CD14-positive monocyte (primary cell): ENCODE measurements at regions not wholly inside any gene's neighbourhood (a gene's known extent, or its start where the extent isn't known, plus 50 kb on each side); places are given as distances from the start of the nearest gene placed in this dataset.

Experiments used
- DNase-seq, 3 donors: peaks; one replicate each; pipeline ENCODE4 v3.0.0-alpha.2; 2011 to 2022
- H2AFZ ChIP-seq: 2 replicates; pipeline ENCODE4 v1.6.0; 2012; ENCODE audit warnings: mild to moderate bottlenecking, low read depth, low read length, inconsistent platforms; ENCODE audit not compliant: insufficient read depth, poor library complexity, severe bottlenecking
- H3K27ac ChIP-seq, 2 donors: 1 replicate in 1 of 2; 2 replicates in 1 of 2; pipeline ENCODE4 v1.5.1; 2012 to 2013; ENCODE audit warnings: low read length in 2 of 2, control low read depth in 1 of 2, inconsistent platforms in 1 of 2, low read depth in 1 of 2, mild to moderate bottlenecking in 1 of 2
- H3K27me3 ChIP-seq, 2 donors: one replicate each; pipeline versions ENCODE4 v1.6.0 to v1.6.1; 2011 to 2013; ENCODE audit warnings: low read length in 2 of 2; ENCODE audit not compliant: control insufficient read depth in 2 of 2, insufficient read depth in 2 of 2
- H3K36me3 ChIP-seq, 2 donors: replicated peaks in 1 of 2; 1 replicate in 1 of 2; 2 replicates in 1 of 2; pipeline versions ENCODE4 v1.5.1 to v1.6.1; 2012 to 2013; ENCODE audit warnings: low read length in 2 of 2, control low read depth in 1 of 2, inconsistent platforms in 1 of 2, mild to moderate bottlenecking in 1 of 2; ENCODE audit not compliant: insufficient read depth in 2 of 2, control insufficient read depth in 1 of 2
- H3K4me1 ChIP-seq, 2 donors: 1 replicate in 1 of 2; 2 replicates in 1 of 2; pipeline versions ENCODE4 v1.5.1 to v1.6.1; 2012 to 2013; ENCODE audit warnings: low read length in 2 of 2, control low read depth in 1 of 2, inconsistent platforms in 1 of 2, mild to moderate bottlenecking in 1 of 2, moderate library complexity in 1 of 2; ENCODE audit not compliant: insufficient read depth in 2 of 2, control insufficient read depth in 1 of 2
- H3K4me2 ChIP-seq: replicated peaks from 2 replicates; pipeline ENCODE3; 2012; ENCODE audit warnings: low read length, moderate library complexity, mild to moderate bottlenecking; ENCODE audit not compliant: poor library complexity, severe bottlenecking; ENCODE audit errors: extremely low read depth
- H3K4me3 ChIP-seq, 3 experiments: fragments of 200-600 bp in 1 of 3; sonication (generic) in 1 of 3; replicated peaks in 1 of 3; 1 replicate in 2 of 3; 2 replicates in 1 of 3; pipeline ENCODE4 v1.5.1; 2011 to 2013; ENCODE audit warnings: low read length in 3 of 3, mild to moderate bottlenecking in 3 of 3, control low read depth in 2 of 3, low read depth in 2 of 3, inconsistent platforms in 1 of 3, moderate library complexity in 1 of 3
- H3K79me2 ChIP-seq: 2 replicates; pipeline ENCODE4 v1.6.0; 2012; ENCODE audit warnings: mild to moderate bottlenecking, control low read depth, inconsistent platforms, low read length, moderate library complexity; ENCODE audit not compliant: insufficient read depth
- H3K9ac ChIP-seq: 2 replicates; pipeline ENCODE4 v1.6.0; 2017; ENCODE audit warnings: low read length, mild to moderate bottlenecking; ENCODE audit not compliant: insufficient read depth, poor library complexity, severe bottlenecking
- H3K9me3 ChIP-seq, 2 donors: replicated peaks in 1 of 2; 1 replicate in 1 of 2; 2 replicates in 1 of 2; pipeline versions ENCODE4 v1.5.1 to v1.6.1; 2012 to 2013; ENCODE audit warnings: low read length in 2 of 2, control low read depth in 1 of 2; ENCODE audit not compliant: control insufficient read depth in 1 of 2, insufficient read depth in 1 of 2
- H4K20me1 ChIP-seq: 2 replicates; pipeline ENCODE4 v1.6.0; 2012; ENCODE audit warnings: mild to moderate bottlenecking, low read length, control low read depth, moderate library complexity; ENCODE audit not compliant: insufficient read depth
- H3K27ac Mint-ChIP-seq, 7 donors: one replicate each; pipeline ENCODE4 v1.8.0; 2020; ENCODE audit warnings: mild to moderate bottlenecking in 7 of 7, mixed read lengths in 7 of 7, moderate library complexity in 6 of 7, inconsistent platforms in 2 of 7
- H3K27me3 Mint-ChIP-seq, 3 donors: one replicate each; pipeline ENCODE4 v1.8.0; 2021 to 2022; ENCODE audit warnings: low read depth in 3 of 3, mild to moderate bottlenecking in 3 of 3, mixed read lengths in 3 of 3, moderate library complexity in 3 of 3, inconsistent platforms in 1 of 3
- H3K36me3 Mint-ChIP-seq, 2 donors: one replicate each; pipeline ENCODE4 v1.8.0; 2020; ENCODE audit warnings: mixed read lengths in 2 of 2, inconsistent platforms in 1 of 2, mild to moderate bottlenecking in 1 of 2
- H3K4me1 Mint-ChIP-seq: one replicate; pipeline ENCODE4 v1.8.0; 2020; ENCODE audit warnings: mild to moderate bottlenecking, mixed read lengths
- H3K4me3 Mint-ChIP-seq, 2 donors: one replicate each; pipeline ENCODE4 v1.8.0; 2020; ENCODE audit warnings: mild to moderate bottlenecking in 2 of 2, mixed read lengths in 2 of 2, moderate library complexity in 1 of 2
- H3K9me3 Mint-ChIP-seq, 7 donors: one replicate each; pipeline ENCODE4 v1.8.0; 2020 to 2022; ENCODE audit warnings: mixed read lengths in 7 of 7, mild to moderate bottlenecking in 6 of 7, moderate library complexity in 6 of 7, inconsistent platforms in 2 of 7
- CTCF ChIP-seq: fragments of 200-600 bp; IDR thresholded peaks from one replicate; pipeline ENCODE4 v1.8.0; 2022; ENCODE audit warnings: antibody characterized with exemption, mild to moderate bottlenecking
- WGBS: methylation state at CpG from one replicate; pipeline ENCODE4 v1.1.5; 2013; ENCODE audit warnings: missing lambda C conversion rate; ENCODE audit not compliant: insufficient coverage; 5-methylcytosine and 5-hydroxymethylcytosine counted together
- intact Hi-C, 2 donors: fragments of 100-400 bp; cut with micrococcal nuclease; formaldehyde crosslinking; loops; one replicate each; pipeline versions ENCODE4 v1.15.0 to v1.15.1; 2023

GRCh38 chr16:24639769-24640168, 89.7 kb upstream of the TNRC6A start:
- H3K27me3 Mint-ChIP-seq: peaks cover 8 to 20% (median 9%) of the 10 kb centered on the region in 3 donors
- DNase-seq: no peak
- Histone ChIP-seq H3K9ac (no peak overlapping the region), H3K4me2 (no peak overlapping the region), H3K9me3 (no peaks in the 10 kb centered on the region), H4K20me1 (no peaks in the 10 kb centered on the region), H3K4me1 (no peaks in the 10 kb centered on the region), H2AFZ (no peak overlapping the region), H3K27ac (no peak overlapping the region), H3K36me3 (no peaks in the 10 kb centered on the region), H3K79me2 (no peaks in the 10 kb centered on the region), H3K27me3 (no peaks in the 10 kb centered on the region), H3K4me3 (no peak overlapping the region)
- no peaks in the 10 kb centered on the region for H3K36me3 Mint-ChIP-seq
- TF ChIP-seq CTCF: no peak
- H3K4me1 Mint-ChIP-seq: no peaks in the 10 kb centered on the region
- peaks cover 0 to 2% (median 0%) of the 10 kb centered on the region in 7 donors for H3K9me3 Mint-ChIP-seq
- no peak overlapping the region for H3K4me3 Mint-ChIP-seq
- 100% methylated on average over 2 of the region's 2 CpGs for WGBS
- H3K27ac Mint-ChIP-seq: no peak overlapping the region
- intact Hi-C loops: no loop called here

- Mint-ChIP-seq H3K27me3 (peaks cover 4 to 15% (median 6%) of the 10 kb centered on the region in 3 donors), H3K9me3 (peaks cover 0 to 2% (median 0%) of the 10 kb centered on the region in 7 donors), H3K4me3 (no peak overlapping the region), H3K4me1 (no peaks in the 10 kb centered on the region), H3K36me3 (no peaks in the 10 kb centered on the region), H3K27ac (no peak overlapping the region)
- Histone ChIP-seq H3K4me1 (no peaks in the 10 kb centered on the region), H3K79me2 (no peaks in the 10 kb centered on the region), H3K4me2 (no peak overlapping the region), H3K9me3 (no peaks in the 10 kb centered on the region), H4K20me1 (no peaks in the 10 kb centered on the region), H3K36me3 (no peaks in the 10 kb centered on the region), H3K4me3 (no peak overlapping the region), H3K9ac (no peak overlapping the region), H2AFZ (no peak overlapping the region), H3K27ac (no peak overlapping the region), H3K27me3 (no peaks in the 10 kb centered on the region)
- 100% methylated on average over 2 of the region's 8 CpGs for WGBS
- no peak for TF ChIP-seq CTCF
- intact Hi-C loops: no loop called here
- DNase-seq: no peak
Observed at GRCh38 chr16:24643489-24643888, 86.0 kb upstream of the TNRC6A start.
